HG03442 (cell line): ENCODE measurements at regions not wholly inside any gene's neighbourhood (a gene's known extent, or its start where the extent isn't known, plus 50 kb on each side); places are given as distances from the start of the nearest gene placed in this dataset.
"Not testable (repeated sequence)": the region's sequence is repeated elsewhere in the genome, so short reads cannot be mapped to it uniquely, and the experiment has no call there.

ENCODE experiments used
- ATAC-seq: cut with Tn5 transposase; IDR thresholded peaks from one replicate; pipeline ENCODE4 v1.9.1; 2021; ENCODE audit warnings: mild to moderate bottlenecking, moderate library complexity; ENCODE audit not compliant: unreplicated experiment

GRCh38 chr15:44904651-44905340 lies 51.7 kb upstream of the TERB2 start:
- ATAC-seq, result not testable (repeated sequence)
